ENCODE measurements at regions not wholly inside any gene's neighbourhood (a gene's known extent, or its start where the extent isn't known, plus 50 kb on each side); places are given as distances from the start of the nearest gene placed in this dataset.

GRCh38 chr14:71702786-71703185 lies 229.4 kb upstream of the RGS6 start:
- H3K36me3 ChIP-seq = no peaks in the 10 kb centered on the region
- H3K27me3 ChIP-seq (ENCODE audit: low read depth) = no peaks in the 10 kb centered on the region
- no peak overlapping the region for H3K4me3 ChIP-seq
- no peaks in the 10 kb centered on the region for H3K4me1 ChIP-seq
- DNase-seq (no peak), ATAC-seq (no peak)
- intact Hi-C loops (cut with DNase I) = no loop called here
- H3K9me3 ChIP-seq = no peaks in the 10 kb centered on the region
- no peak overlapping the region for H3K27ac ChIP-seq
- no peak for TF ChIP-seq CTCF (IDR thresholded peaks at IDR 0.05)

GRCh38 chr14:71703477-71703876 lies 228.8 kb upstream of the RGS6 start:
- DNase-seq = no peak
- TF ChIP-seq CTCF (IDR thresholded peaks at IDR 0.05) = no peak
- Histone ChIP-seq H3K4me1 (no peaks in the 10 kb centered on the region), H3K27ac (no peak overlapping the region), H3K36me3 (no peaks in the 10 kb centered on the region), H3K9me3 (no peaks in the 10 kb centered on the region), H3K27me3 (ENCODE audit: low read depth) (no peaks in the 10 kb centered on the region), H3K4me3 (no peak overlapping the region)
- ATAC-seq = no peak
- intact Hi-C loops (cut with DNase I) = no loop called here

- Histone ChIP-seq H3K9me3 (no peaks in the 10 kb centered on the region), H3K27ac (no peak overlapping the region), H3K4me3 (no peak overlapping the region), H3K27me3 (ENCODE audit: low read depth) (no peaks in the 10 kb centered on the region), H3K36me3 (peaks cover 2% of the 10 kb centered on the region), H3K4me1 (no peaks in the 10 kb centered on the region)
- no peak for TF ChIP-seq CTCF (IDR thresholded peaks at IDR 0.05)
- ATAC-seq = no peak
- intact Hi-C loops (cut with DNase I) = no loop called here
- no peak for DNase-seq
Measured at GRCh38 chr14:71704210-71704609, 228.0 kb upstream of the RGS6 start.

GRCh38 chr14:71705460-71705859 lies 226.8 kb upstream of the RGS6 start:
- Histone ChIP-seq H3K36me3 (peaks cover 13% of the 10 kb centered on the region), H3K4me1 (no peaks in the 10 kb centered on the region), H3K27ac (no peak overlapping the region), H3K4me3 (no peak overlapping the region), H3K9me3 (no peaks in the 10 kb centered on the region), H3K27me3 (ENCODE audit: low read depth) (no peaks in the 10 kb centered on the region)
- no peak for TF ChIP-seq CTCF (IDR thresholded peaks at IDR 0.05)
- ATAC-seq (no peak), DNase-seq (no peak)
- intact Hi-C loops (cut with DNase I) = no loop called here

GRCh38 chr14:71709076-71709475 lies 223.2 kb upstream of the RGS6 start:
- TF ChIP-seq CTCF (IDR thresholded peaks at IDR 0.05) = no peak
- Histone ChIP-seq H3K9me3 (no peaks in the 10 kb centered on the region), H3K4me1 (peaks cover 10% of the 10 kb centered on the region), H3K4me3 (no peak overlapping the region), H3K27me3 (ENCODE audit: low read depth) (no peaks in the 10 kb centered on the region), H3K36me3 (peaks cover 13% of the 10 kb centered on the region), H3K27ac (no peak overlapping the region)
- intact Hi-C loops (cut with DNase I) = no loop called here
- no peak for DNase-seq
- ATAC-seq = peak in 1 of 2 donors; percentile 60

GRCh38 chr14:71709987-71710386 lies 222.2 kb upstream of the RGS6 start:
- Histone ChIP-seq H3K4me1 (peaks cover 10% of the 10 kb centered on the region), H3K36me3 (peaks cover 13% of the 10 kb centered on the region), H3K27me3 (ENCODE audit: low read depth) (no peaks in the 10 kb centered on the region), H3K4me3 (no peak overlapping the region), H3K27ac (no peak overlapping the region), H3K9me3 (no peaks in the 10 kb centered on the region)
- intact Hi-C loops (cut with DNase I) = no loop called here
- no peak for TF ChIP-seq CTCF (IDR thresholded peaks at IDR 0.05)
- ATAC-seq (peak in 1 of 2 donors; percentile 60), DNase-seq (no peak)
